Trophoblast cell (in vitro differentiated cells and primary cell): ENCODE measurements at regions not wholly inside any gene's neighbourhood (a gene's known extent, or its start where the extent isn't known, plus 50 kb on each side); places are given as distances from the start of the nearest gene placed in this dataset.

Experiments used
- DNase-seq, 2 donors: peaks; one replicate each; pipeline ENCODE4 v3.0.0-alpha.2; 2016
- H2AFZ ChIP-seq: 2 replicates; pipeline ENCODE4 v1.6.1; 2013; ENCODE audit warnings: low read length, moderate library complexity, mild to moderate bottlenecking; ENCODE audit not compliant: insufficient read depth, poor library complexity
- H2AK5ac ChIP-seq: 2 replicates; pipeline ENCODE4 v1.6.1; 2013; ENCODE audit warnings: mild to moderate bottlenecking, low read length
- H2BK120ac ChIP-seq: 2 replicates; pipeline ENCODE4 v1.6.1; 2013; ENCODE audit warnings: low read length, mild to moderate bottlenecking, moderate library complexity; ENCODE audit not compliant: insufficient read depth, poor library complexity
- H2BK12ac ChIP-seq: 2 replicates; pipeline ENCODE4 v1.6.1; 2013; ENCODE audit warnings: mild to moderate bottlenecking, low read length, moderate library complexity
- H2BK5ac ChIP-seq: 2 replicates; pipeline ENCODE4 v1.6.1; 2013; ENCODE audit warnings: low read length, low read depth, moderate library complexity, mild to moderate bottlenecking; ENCODE audit not compliant: poor library complexity
- H3K14ac ChIP-seq: 2 replicates; pipeline ENCODE4 v1.6.1; 2013; ENCODE audit warnings: mild to moderate bottlenecking, low read length
- H3K18ac ChIP-seq: 2 replicates; pipeline ENCODE4 v1.6.1; 2013; ENCODE audit warnings: mild to moderate bottlenecking, low read length
- H3K23ac ChIP-seq: 2 replicates; pipeline ENCODE4 v1.6.1; 2013; ENCODE audit warnings: low read length
- H3K27ac ChIP-seq: 2 replicates; pipeline ENCODE4 v1.5.1; 2013; ENCODE audit warnings: low read depth, mild to moderate bottlenecking, inconsistent platforms, low read length, moderate library complexity
- H3K27me3 ChIP-seq: 2 replicates; pipeline ENCODE4 v1.6.1; 2013; ENCODE audit warnings: inconsistent platforms, mild to moderate bottlenecking, low read length, moderate library complexity; ENCODE audit not compliant: insufficient read depth
- H3K36me3 ChIP-seq, 2 experiments: 1 replicate in 1 of 2; 2 replicates in 1 of 2; pipeline ENCODE4 v1.6.1; 2013; ENCODE audit warnings: low read length in 2 of 2, mild to moderate bottlenecking in 2 of 2, moderate library complexity in 1 of 2; ENCODE audit not compliant: insufficient read depth in 2 of 2, control insufficient read depth in 1 of 2
- H3K4ac ChIP-seq: 2 replicates; pipeline ENCODE4 v1.6.1; 2013; ENCODE audit warnings: low read depth, mild to moderate bottlenecking, low read length, moderate library complexity
- H3K4me1 ChIP-seq, 2 experiments: 1 replicate in 1 of 2; 2 replicates in 1 of 2; pipeline ENCODE4 v1.6.1; 2013; ENCODE audit warnings: low read length in 2 of 2, mild to moderate bottlenecking in 2 of 2, moderate library complexity in 1 of 2; ENCODE audit not compliant: insufficient read depth in 2 of 2, control insufficient read depth in 1 of 2
- H3K4me2 ChIP-seq: 2 replicates; pipeline ENCODE4 v1.6.1; 2013; ENCODE audit warnings: inconsistent platforms, mild to moderate bottlenecking, low read length, moderate library complexity
- H3K4me3 ChIP-seq: 2 replicates; pipeline ENCODE4 v1.5.1; 2013; ENCODE audit warnings: mild to moderate bottlenecking, low read depth, low read length, inconsistent platforms
- H3K79me1 ChIP-seq: one replicate; pipeline ENCODE4 v1.6.1; 2013; ENCODE audit warnings: low read length
- H3K79me2 ChIP-seq: 2 replicates; pipeline ENCODE4 v1.6.1; 2013; ENCODE audit warnings: low read length, mild to moderate bottlenecking; ENCODE audit not compliant: control insufficient read depth, insufficient read depth, poor library complexity
- H3K9ac ChIP-seq: 2 replicates; pipeline ENCODE4 v1.6.1; 2013; ENCODE audit warnings: mild to moderate bottlenecking, low read length
- H3K9me3 ChIP-seq: 2 replicates; pipeline ENCODE4 v1.6.1; 2013; ENCODE audit warnings: low read depth, mild to moderate bottlenecking, control low read depth, inconsistent platforms, low read length; ENCODE audit not compliant: insufficient read depth
- H4K12ac ChIP-seq: 2 replicates; pipeline ENCODE4 v1.6.1; 2013; ENCODE audit warnings: low read depth, mild to moderate bottlenecking, low read length, moderate library complexity
- H4K8ac ChIP-seq: 2 replicates; pipeline ENCODE4 v1.6.1; 2013; ENCODE audit warnings: low read depth, mild to moderate bottlenecking, low read length, moderate library complexity
- H4K91ac ChIP-seq: one replicate; pipeline ENCODE4 v1.6.1; 2013; ENCODE audit warnings: low read depth, mild to moderate bottlenecking, low read length, moderate library complexity
- WGBS: extraction: QIAGEN DNeasy Blood & Tissue Kit; methylation state at CpG from one replicate; pipeline ENCODE4 v1.1.7; 2013; ENCODE audit warnings: missing lambda C conversion rate; ENCODE audit not compliant: insufficient read length, insufficient coverage; ENCODE audit errors: extremely low coverage; 5-methylcytosine and 5-hydroxymethylcytosine counted together

DNA sequence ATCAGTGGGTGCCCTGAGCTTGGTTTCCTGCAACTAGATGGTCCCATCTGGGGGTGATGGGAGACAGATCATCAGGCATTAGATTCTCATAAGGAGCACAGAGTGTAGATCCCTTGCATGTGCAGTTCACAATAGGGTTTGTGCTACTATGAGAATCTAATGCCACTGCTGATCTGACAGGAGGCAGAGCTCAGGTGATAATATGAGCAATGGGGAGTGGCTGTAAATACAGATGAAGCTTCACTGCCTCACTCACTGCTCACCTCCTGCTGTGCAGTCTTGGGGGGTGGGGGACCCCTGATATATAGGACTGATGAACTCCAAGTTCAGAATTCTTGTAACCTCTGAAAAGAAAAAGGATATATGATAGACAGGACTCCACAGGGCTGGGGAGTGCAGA lies 108.0 kb downstream of the RIN2 start:
- H3K79me2 ChIP-seq = no peaks in the 10 kb centered on the region
- H3K9me3 ChIP-seq = no peaks in the 10 kb centered on the region
- H3K23ac ChIP-seq = no peak overlapping the region
- no peaks in the 10 kb centered on the region for H3K79me1 ChIP-seq
- no peak overlapping the region for H2AFZ ChIP-seq
- no peak overlapping the region for H2AK5ac ChIP-seq
- H3K27ac ChIP-seq = no peak overlapping the region
- no peak overlapping the region for H3K14ac ChIP-seq
- no peak overlapping the region for H3K4me3 ChIP-seq
- DNase-seq = no peak
- no peaks in the 10 kb centered on the region for H3K4me1 ChIP-seq
- H3K36me3 ChIP-seq = no peaks in the 10 kb centered on the region
- H2BK120ac ChIP-seq = no peak overlapping the region
- no peak overlapping the region for H3K4me2 ChIP-seq
- no peak overlapping the region for H4K12ac ChIP-seq
- no peak overlapping the region for H3K4ac ChIP-seq
- H3K27me3 ChIP-seq = no peaks in the 10 kb centered on the region
- no peak overlapping the region for H4K8ac ChIP-seq
- H2BK12ac ChIP-seq = no peak overlapping the region
- H3K9ac ChIP-seq = no peak overlapping the region
- H4K91ac ChIP-seq = no peak overlapping the region
- H3K18ac ChIP-seq = no peak overlapping the region
- H2BK5ac ChIP-seq = no peak overlapping the region

DNA sequence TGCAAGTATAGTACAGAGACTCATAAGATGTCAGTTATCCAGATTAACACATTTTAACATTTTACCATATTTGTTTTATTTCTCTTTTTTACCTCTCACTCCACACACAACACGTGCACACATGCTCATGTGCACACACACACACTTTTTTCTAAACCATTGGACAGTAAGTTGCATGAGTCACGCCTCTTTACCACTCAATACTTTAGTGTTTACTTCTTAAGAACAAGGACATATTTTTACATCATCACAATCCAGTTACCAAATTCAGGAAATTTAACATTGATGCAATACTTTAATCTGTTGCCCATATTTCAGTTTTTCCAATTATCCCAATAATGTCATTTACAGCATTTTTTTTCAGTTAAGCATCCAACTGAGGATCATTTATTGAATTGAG lies 109.0 kb downstream of the RIN2 start:
- no peaks in the 10 kb centered on the region for H3K79me1 ChIP-seq
- H2BK120ac ChIP-seq = no peak overlapping the region
- H4K8ac ChIP-seq = no peak overlapping the region
- no peak overlapping the region for H3K27ac ChIP-seq
- no peak overlapping the region for H3K9ac ChIP-seq
- H2AK5ac ChIP-seq = no peak overlapping the region
- no CpG with 5 or more reads among the region's 2 CpGs for WGBS
- H3K36me3 ChIP-seq = no peaks in the 10 kb centered on the region
- no peak overlapping the region for H2BK5ac ChIP-seq
- H3K9me3 ChIP-seq = no peaks in the 10 kb centered on the region
- no peak overlapping the region for H4K91ac ChIP-seq
- no peaks in the 10 kb centered on the region for H3K4me1 ChIP-seq
- H3K27me3 ChIP-seq = no peaks in the 10 kb centered on the region
- H2BK12ac ChIP-seq = no peak overlapping the region
- H3K14ac ChIP-seq = no peak overlapping the region
- no peak overlapping the region for H3K4me3 ChIP-seq
- H4K12ac ChIP-seq = no peak overlapping the region
- H3K23ac ChIP-seq = no peak overlapping the region
- no peak overlapping the region for H3K4ac ChIP-seq
- H3K18ac ChIP-seq = no peak overlapping the region
- H2AFZ ChIP-seq = no peak overlapping the region
- H3K79me2 ChIP-seq = no peaks in the 10 kb centered on the region
- H3K4me2 ChIP-seq = no peak overlapping the region
- DNase-seq = peak; percentile 60 to 86

DNA sequence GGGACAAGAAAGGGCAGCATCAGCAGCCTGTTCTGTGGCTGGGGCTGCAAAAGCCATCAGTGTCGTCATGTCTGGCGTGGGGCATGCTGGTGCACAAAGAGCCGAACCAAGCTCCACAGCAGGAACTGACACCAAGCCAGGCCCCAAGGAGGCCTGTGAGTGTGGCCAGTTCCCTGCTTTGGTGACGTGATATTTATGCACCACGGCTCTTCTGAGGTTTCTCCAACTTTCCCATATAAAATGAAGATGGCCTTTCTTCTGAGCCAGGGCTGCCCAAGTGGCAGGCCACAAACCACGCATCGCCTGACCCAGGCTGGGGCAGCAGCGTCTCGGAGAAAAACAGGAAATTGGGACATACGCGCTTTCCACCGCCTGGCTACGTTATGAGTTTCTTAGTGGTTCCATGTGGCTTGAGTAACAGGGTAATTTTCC lies 109.9 kb downstream of the RIN2 start:
- peaks cover 2 to 3% of the 10 kb centered on the region in 2 experiments for H3K36me3 ChIP-seq
- no peak overlapping the region for H2AFZ ChIP-seq
- no peak overlapping the region for H3K14ac ChIP-seq
- H3K27me3 ChIP-seq = no peaks in the 10 kb centered on the region
- no peak overlapping the region for H3K23ac ChIP-seq
- no peak overlapping the region for H2BK120ac ChIP-seq
- H3K79me1 ChIP-seq = no peaks in the 10 kb centered on the region
- no peak overlapping the region for H3K18ac ChIP-seq
- H3K4me1 ChIP-seq = no peaks in the 10 kb centered on the region
- H2BK12ac ChIP-seq = no peak overlapping the region
- H3K4me3 ChIP-seq = no peak overlapping the region
- no peak overlapping the region for H2BK5ac ChIP-seq
- H2AK5ac ChIP-seq = no peak overlapping the region
- no peak overlapping the region for H4K91ac ChIP-seq
- H3K4ac ChIP-seq = no peak overlapping the region
- no peak overlapping the region for H4K8ac ChIP-seq
- H4K12ac ChIP-seq = no peak overlapping the region
- DNase-seq = peak in 1 of 2 donors; percentile 42
- H3K4me2 ChIP-seq = no peak overlapping the region
- no peak overlapping the region for H3K27ac ChIP-seq
- no CpG with 5 or more reads among the region's 13 CpGs for WGBS
- no peaks in the 10 kb centered on the region for H3K79me2 ChIP-seq
- H3K9ac ChIP-seq = no peak overlapping the region
- H3K9me3 ChIP-seq = no peaks in the 10 kb centered on the region

GRCh38 chr20:19868441-19868840 lies 110.4 kb downstream of the RIN2 start:
- Histone ChIP-seq H2BK120ac (no peak overlapping the region), H3K18ac (no peak overlapping the region), H3K27ac (no peak overlapping the region), H3K14ac (no peak overlapping the region), H3K23ac (no peak overlapping the region), H4K91ac (no peak overlapping the region), H3K4me2 (no peak overlapping the region), H3K4me1 (no peaks in the 10 kb centered on the region), H3K79me2 (no peaks in the 10 kb centered on the region), H2BK5ac (no peak overlapping the region), H3K9ac (no peak overlapping the region), H2BK12ac (no peak overlapping the region), H3K9me3 (no peaks in the 10 kb centered on the region), H4K12ac (no peak overlapping the region), H4K8ac (no peak overlapping the region), H2AK5ac (no peak overlapping the region), H3K79me1 (no peaks in the 10 kb centered on the region), H3K27me3 (no peaks in the 10 kb centered on the region), H3K36me3 (peaks cover 4 to 5% of the 10 kb centered on the region in 2 experiments), H3K4me3 (no peak overlapping the region), H2AFZ (no peak overlapping the region), H3K4ac (no peak overlapping the region)
- no peak for DNase-seq
- no CpG with 5 or more reads among the region's 6 CpGs for WGBS
